ENCODE measurements at regions not wholly inside any gene's neighbourhood (a gene's known extent, or its start where the extent isn't known, plus 50 kb on each side); places are given as distances from the start of the nearest gene placed in this dataset.

DNA sequence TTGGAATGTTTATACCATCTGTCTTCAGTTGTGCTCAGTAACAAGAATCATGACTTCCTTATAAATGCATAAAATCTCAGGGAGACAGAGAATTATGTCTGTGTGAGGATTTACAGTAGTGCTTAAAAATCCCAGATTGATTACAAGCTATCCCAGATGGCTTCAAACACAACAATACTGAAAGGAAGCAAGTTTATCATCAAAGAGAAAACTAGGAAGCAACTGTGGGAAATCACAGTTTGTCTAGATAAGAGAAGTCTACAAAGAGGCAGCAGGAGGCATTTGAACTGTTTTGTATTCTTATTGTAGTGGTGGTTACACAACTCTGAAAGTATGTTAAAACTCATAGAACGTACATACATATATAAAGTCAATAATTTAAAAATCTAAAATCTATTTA, 104.4 kb upstream of the SALL4 start:
- Mint-ChIP-seq H3K4me1 (ENCODE audit: low read depth, unreplicated experiment) (peaks cover 35% of the 10 kb centered on the region), H3K27ac (ENCODE audit: unreplicated experiment) (no peak overlapping the region), H3K36me3 (ENCODE audit: insufficient read depth, unreplicated experiment) (no peaks in the 10 kb centered on the region), H3K27me3 (ENCODE audit: unreplicated experiment) (no peaks in the 10 kb centered on the region), H3K9me3 (ENCODE audit: low read depth, unreplicated experiment) (no peaks in the 10 kb centered on the region), H3K4me3 (ENCODE audit: low read depth, unreplicated experiment) (no peak overlapping the region)
- intact Hi-C loops (cut with micrococcal nuclease; ENCODE audit: unreplicated experiment): no loop called here
- no TSS peak for BruUV-seq (replicated peaks)
- no peak for TF ChIP-seq CTCF (IDR thresholded peaks at IDR 0.05; ENCODE audit: unreplicated experiment)
- no peak for DNase-seq
- CTCF ChIA-PET: interaction anchor here (1.6 kb wide), 1 partner anchor 12 kb away, joined by 3 read pairs; no protein-coding TSS in a partner anchor

GRCh38 chr20:51906049-51906448, 103.7 kb upstream of the SALL4 start:
- H3K27ac Mint-ChIP-seq (ENCODE audit: unreplicated experiment): no peak overlapping the region
- intact Hi-C loops (cut with micrococcal nuclease; ENCODE audit: unreplicated experiment): no loop called here
- H3K9me3 Mint-ChIP-seq (ENCODE audit: low read depth, unreplicated experiment): no peaks in the 10 kb centered on the region
- H3K27me3 Mint-ChIP-seq (ENCODE audit: unreplicated experiment): no peaks in the 10 kb centered on the region
- H3K4me3 Mint-ChIP-seq (ENCODE audit: low read depth, unreplicated experiment): no peak overlapping the region
- no peaks in the 10 kb centered on the region for H3K36me3 Mint-ChIP-seq (ENCODE audit: insufficient read depth, unreplicated experiment)
- BruUV-seq (replicated peaks): no TSS peak
- DNase-seq: no peak
- TF ChIP-seq CTCF (IDR thresholded peaks at IDR 0.05; ENCODE audit: unreplicated experiment): no peak
- CTCF ChIA-PET: interaction anchor here (1.6 kb wide), 1 partner anchor 13 kb away, joined by 3 read pairs; no protein-coding TSS in a partner anchor
- peaks cover 28% of the 10 kb centered on the region for H3K4me1 Mint-ChIP-seq (ENCODE audit: low read depth, unreplicated experiment)

GRCh38 chr20:51902933-51903332, 100.6 kb upstream of the SALL4 start:
- Mint-ChIP-seq H3K36me3 (ENCODE audit: insufficient read depth, unreplicated experiment) (no peaks in the 10 kb centered on the region), H3K27ac (ENCODE audit: unreplicated experiment) (no peak overlapping the region), H3K27me3 (ENCODE audit: unreplicated experiment) (no peaks in the 10 kb centered on the region), H3K9me3 (ENCODE audit: low read depth, unreplicated experiment) (no peaks in the 10 kb centered on the region), H3K4me1 (ENCODE audit: low read depth, unreplicated experiment) (peaks cover 14% of the 10 kb centered on the region), H3K4me3 (ENCODE audit: low read depth, unreplicated experiment) (no peak overlapping the region)
- intact Hi-C loops (cut with micrococcal nuclease; ENCODE audit: unreplicated experiment): no loop called here
- CTCF ChIA-PET: interaction anchor here (0.6 kb wide), 2 partner anchors 18 to 202 kb away, joined by 3 to 4 read pairs; no protein-coding TSS in a partner anchor
- no peak for DNase-seq
- no peak for TF ChIP-seq CTCF (IDR thresholded peaks at IDR 0.05; ENCODE audit: unreplicated experiment)
- BruUV-seq (replicated peaks): no TSS peak

GRCh38 chr20:51900443-51900842, 98.1 kb upstream of the SALL4 start:
- H3K36me3 Mint-ChIP-seq (ENCODE audit: insufficient read depth, unreplicated experiment): no peaks in the 10 kb centered on the region
- no peaks in the 10 kb centered on the region for H3K9me3 Mint-ChIP-seq (ENCODE audit: low read depth, unreplicated experiment)
- no peak overlapping the region for H3K4me3 Mint-ChIP-seq (ENCODE audit: low read depth, unreplicated experiment)
- no peak overlapping the region for H3K27ac Mint-ChIP-seq (ENCODE audit: unreplicated experiment)
- CTCF ChIA-PET: interaction anchor here (0.6 kb wide), 1 partner anchor 157 kb away, joined by 3 read pairs; no protein-coding TSS in a partner anchor
- no peaks in the 10 kb centered on the region for H3K27me3 Mint-ChIP-seq (ENCODE audit: unreplicated experiment)
- intact Hi-C loops (cut with micrococcal nuclease; ENCODE audit: unreplicated experiment): no loop called here
- no peak for TF ChIP-seq CTCF (IDR thresholded peaks at IDR 0.05; ENCODE audit: unreplicated experiment)
- peaks cover 14% of the 10 kb centered on the region for H3K4me1 Mint-ChIP-seq (ENCODE audit: low read depth, unreplicated experiment)
- no peak for DNase-seq
- no TSS peak for BruUV-seq (replicated peaks)
